ENCODE measurements at regions not wholly inside any gene's neighbourhood (a gene's known extent, or its start where the extent isn't known, plus 50 kb on each side); places are given as distances from the start of the nearest gene placed in this dataset.

DNA sequence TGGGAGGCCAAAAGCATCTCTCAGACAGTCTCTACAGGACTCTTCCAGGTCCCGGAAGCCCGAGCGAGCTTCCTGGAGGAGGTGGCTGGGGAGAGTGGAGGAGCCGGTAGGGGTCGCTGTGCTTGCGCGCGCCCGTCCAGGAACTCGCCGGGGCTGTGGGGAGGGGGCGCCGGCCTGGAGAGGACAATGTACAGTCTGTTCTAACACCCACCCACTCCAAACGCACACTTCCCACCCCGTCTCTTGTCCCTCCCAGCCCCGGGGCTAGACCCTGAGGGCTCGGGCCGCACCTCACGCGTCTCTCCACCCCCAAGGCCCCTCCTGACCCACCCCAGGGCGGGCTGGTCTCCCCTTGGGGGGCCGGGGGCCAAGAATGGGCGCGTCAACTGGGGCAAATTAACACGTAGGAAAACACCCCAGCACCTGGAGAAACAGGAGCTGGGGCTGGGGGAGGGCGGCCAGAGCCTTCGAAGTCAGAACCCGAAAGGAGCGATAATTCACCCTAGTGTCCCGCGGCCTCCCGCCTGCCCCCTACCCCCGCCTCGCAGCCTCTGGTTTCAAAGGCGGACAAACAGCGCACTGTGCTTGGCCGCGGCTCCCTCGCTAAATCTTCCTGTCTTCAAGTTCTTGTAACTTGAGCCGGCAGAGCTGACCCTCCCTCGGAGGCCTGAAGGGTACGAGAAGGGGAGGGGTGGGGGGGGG is 103.2 kb upstream of the FOXP4 start:
- no peak overlapping the region for H2BK5ac ChIP-seq (ENCODE audit: insufficient read length, low read length)
- no peak overlapping the region for H3K4ac ChIP-seq (ENCODE audit: low read depth, low read length)
- no peak overlapping the region for H2AFZ ChIP-seq (ENCODE audit: low read length)
- H3K79me2 ChIP-seq (ENCODE audit: insufficient read depth, low read length), result no peaks in the 10 kb centered on the region
- no peak overlapping the region for H3T11ph ChIP-seq (ENCODE audit: low read length)
- peak overlapping the region in 1 of 3 experiments; percentile 16; a peak in 1 of 7 replicates for H3K27ac Mint-ChIP-seq
- H3K9ac ChIP-seq (ENCODE audit: extremely low read depth, insufficient read length, low read length), result no peak overlapping the region
- no peak overlapping the region for H3K14ac ChIP-seq (ENCODE audit: insufficient read depth, low read length)
- H3K4me3 Mint-ChIP-seq, result peak overlapping the region; percentile 53 to 72
- H3K9me3 ChIP-seq (ENCODE audit: control insufficient read depth, low read depth, low read length), result no peaks in the 10 kb centered on the region
- H4K20me1 ChIP-seq (ENCODE audit: control insufficient read depth, insufficient read depth, insufficient read length), result no peaks in the 10 kb centered on the region
- H4K91ac ChIP-seq (ENCODE audit: insufficient read length, low read depth, low read length), result no peak overlapping the region
- no peak overlapping the region for H3K27ac ChIP-seq (ENCODE audit: insufficient read length, low read depth, low read length)
- peaks cover 5% of the 10 kb centered on the region; the same call in 1 of the 2 replicates for H3K4me1 ChIP-seq (ENCODE audit: insufficient read depth, low read length)
- H3K23me2 ChIP-seq (ENCODE audit: insufficient read length, low read depth, low read length, poor library complexity, severe bottlenecking), result no peaks in the 10 kb centered on the region
- H3K4me2 ChIP-seq (ENCODE audit: insufficient read depth, insufficient read length, low read length), result peak overlapping the region; percentile 20
- H3K79me1 ChIP-seq (ENCODE audit: insufficient read depth, low read depth, low read length, poor library complexity, severe bottlenecking), result no peaks in the 10 kb centered on the region
- no peak overlapping the region for H3K23ac ChIP-seq (ENCODE audit: insufficient read length, low read depth, low read length)
- H2BK20ac ChIP-seq (ENCODE audit: low read depth, low read length, poor library complexity, severe bottlenecking), result no peak overlapping the region
- peaks cover 4% of the 10 kb centered on the region; the same call in 1 of the 2 replicates for H3K27me3 ChIP-seq (ENCODE audit: insufficient read depth, low read length)
- H2AK5ac ChIP-seq (ENCODE audit: insufficient read length, low read length), result no peak overlapping the region
- no CpG with 5 or more reads among the region's 42 CpGs for WGBS (ENCODE audit: extremely low coverage, insufficient read length, low lambda C conversion rate)
- no peak overlapping the region for H2BK12ac ChIP-seq (ENCODE audit: insufficient read length, low read depth, low read length)
- H3K56ac ChIP-seq (ENCODE audit: insufficient read length, low read depth, low read length), result no peak overlapping the region
- peaks cover 28 to 42% of the 10 kb centered on the region in 2 experiments for H3K4me1 Mint-ChIP-seq
- TF ChIP-seq, protein P1, sequence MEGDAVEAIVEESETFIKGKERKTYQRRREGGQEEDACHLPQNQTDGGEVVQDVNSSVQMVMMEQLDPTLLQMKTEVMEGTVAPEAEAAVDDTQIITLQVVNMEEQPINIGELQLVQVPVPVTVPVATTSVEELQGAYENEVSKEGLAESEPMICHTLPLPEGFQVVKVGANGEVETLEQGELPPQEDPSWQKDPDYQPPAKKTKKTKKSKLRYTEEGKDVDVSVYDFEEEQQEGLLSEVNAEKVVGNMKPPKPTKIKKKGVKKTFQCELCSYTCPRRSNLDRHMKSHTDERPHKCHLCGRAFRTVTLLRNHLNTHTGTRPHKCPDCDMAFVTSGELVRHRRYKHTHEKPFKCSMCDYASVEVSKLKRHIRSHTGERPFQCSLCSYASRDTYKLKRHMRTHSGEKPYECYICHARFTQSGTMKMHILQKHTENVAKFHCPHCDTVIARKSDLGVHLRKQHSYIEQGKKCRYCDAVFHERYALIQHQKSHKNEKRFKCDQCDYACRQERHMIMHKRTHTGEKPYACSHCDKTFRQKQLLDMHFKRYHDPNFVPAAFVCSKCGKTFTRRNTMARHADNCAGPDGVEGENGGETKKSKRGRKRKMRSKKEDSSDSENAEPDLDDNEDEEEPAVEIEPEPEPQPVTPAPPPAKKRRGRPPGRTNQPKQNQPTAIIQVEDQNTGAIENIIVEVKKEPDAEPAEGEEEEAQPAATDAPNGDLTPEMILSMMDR (conservative IDR thresholded peaks at IDR 0.05), result peak; percentile 98
- H2BK120ac ChIP-seq (ENCODE audit: low read depth, low read length, poor library complexity, severe bottlenecking), result no peak overlapping the region
- no peak overlapping the region for H2BK15ac ChIP-seq (ENCODE audit: low read depth, low read length)
- H3K27me3 Mint-ChIP-seq (ENCODE audit: low read depth), result peaks cover 81% of the 10 kb centered on the region
- no peaks in the 10 kb centered on the region for H3K9me3 Mint-ChIP-seq
- H4K8ac ChIP-seq (replicated peaks; ENCODE audit: insufficient read length, low read depth, low read length), result no peak overlapping the region
- no peak overlapping the region for H4K5ac ChIP-seq (ENCODE audit: insufficient read length, low read depth, low read length)
- peak; percentile 89 for DNase-seq
- H3K18ac ChIP-seq (ENCODE audit: insufficient read length, low read depth, low read length), result no peak overlapping the region
- H3K36me3 Mint-ChIP-seq (ENCODE audit: insufficient read depth in 1 of 3, low read depth in 3 of 3), result no peaks in the 10 kb centered on the region
